Natural killer cell (primary cell): ENCODE measurements at regions not wholly inside any gene's neighbourhood (a gene's known extent, or its start where the extent isn't known, plus 50 kb on each side); places are given as distances from the start of the nearest gene placed in this dataset.

Experiments
- ATAC-seq, 3 donors: fragments of 150-1000 bp in 2 of 3; fragments of 200-7000 bp in 1 of 3; cut with Tn5 transposase; 1 replicate in 1 of 3; 2 replicates in 2 of 3; pipeline ENCODE4 v1.10.0; 2021; ENCODE audit warnings: mild to moderate bottlenecking in 2 of 3, moderate library complexity in 2 of 3
- DNase-seq, 2 donors: peaks; one replicate each; pipeline versions ENCODE4 v3.0.0 to v3.0.0-alpha.2; 2013 to 2021; ENCODE audit warnings: mixed read lengths in 1 of 2
- H3K27ac ChIP-seq: one replicate; pipeline ENCODE4 v1.5.1; 2013; ENCODE audit warnings: mild to moderate bottlenecking, low read length
- H3K27me3 ChIP-seq: one replicate; pipeline ENCODE4 v1.6.1; 2013; ENCODE audit warnings: low read length; ENCODE audit not compliant: control insufficient read depth, insufficient read depth
- H3K36me3 ChIP-seq: one replicate; pipeline ENCODE4 v1.6.1; 2013; ENCODE audit warnings: low read length; ENCODE audit not compliant: control insufficient read depth, insufficient read depth
- H3K4me1 ChIP-seq: one replicate; pipeline ENCODE4 v1.6.1; 2013; ENCODE audit warnings: low read length; ENCODE audit not compliant: control insufficient read depth, insufficient read depth
- H3K4me3 ChIP-seq: one replicate; pipeline ENCODE4 v1.5.1; 2013; ENCODE audit warnings: low read length
- H3K9me3 ChIP-seq: one replicate; pipeline ENCODE4 v1.6.1; 2013; ENCODE audit warnings: low read length; ENCODE audit not compliant: control insufficient read depth, insufficient read depth
- H3K27ac Mint-ChIP-seq, 2 donors: one replicate each; pipeline ENCODE4 v1.8.0; 2022; ENCODE audit warnings: mild to moderate bottlenecking in 2 of 2, mixed read lengths in 2 of 2, moderate library complexity in 1 of 2
- H3K27me3 Mint-ChIP-seq, 2 donors: one replicate each; pipeline ENCODE4 v1.8.0; 2022; ENCODE audit warnings: low read depth in 2 of 2, mixed read lengths in 2 of 2
- H3K36me3 Mint-ChIP-seq: one replicate; pipeline ENCODE4 v1.8.0; 2022; ENCODE audit warnings: mixed read lengths
- H3K4me1 Mint-ChIP-seq, 2 donors: one replicate each; pipeline ENCODE4 v1.8.0; 2022; ENCODE audit warnings: mixed read lengths in 2 of 2
- H3K4me3 Mint-ChIP-seq: one replicate; pipeline ENCODE4 v1.8.0; 2022; ENCODE audit warnings: mild to moderate bottlenecking, moderate library complexity, mixed read lengths
- H3K9me3 Mint-ChIP-seq, 2 donors: one replicate each; pipeline ENCODE4 v1.8.0; 2022; ENCODE audit warnings: mixed read lengths in 2 of 2
- CTCF ChIP-seq: fragments of 200-600 bp; IDR thresholded peaks from one replicate; pipeline ENCODE4 v1.8.0; 2022; ENCODE audit warnings: antibody characterized with exemption
- WGBS: methylation state at CpG from one replicate; pipeline ENCODE4 v1.1.7; 2013; ENCODE audit warnings: missing lambda C conversion rate; ENCODE audit not compliant: insufficient coverage; 5-methylcytosine and 5-hydroxymethylcytosine counted together
- intact Hi-C: fragments of 100-400 bp; cut with micrococcal nuclease; formaldehyde crosslinking; loops from one replicate; pipeline ENCODE4 v1.14.2; 2022

GRCh38 chr1:199138061-199138460, 499.2 kb downstream of the PTPRC start:
- intact Hi-C loops: no loop called here
- H3K27me3 ChIP-seq: no peaks in the 10 kb centered on the region
- no peaks in the 10 kb centered on the region for H3K9me3 ChIP-seq
- Mint-ChIP-seq H3K27me3 (peaks cover 0 to 3% of the 10 kb centered on the region in 2 donors), H3K4me1 (peaks cover 0 to 20% of the 10 kb centered on the region in 2 donors), H3K4me3 (no peak overlapping the region), H3K27ac (no peak overlapping the region), H3K36me3 (no peaks in the 10 kb centered on the region), H3K9me3 (no peaks in the 10 kb centered on the region)
- TF ChIP-seq CTCF: no peak
- no peak overlapping the region for H3K4me3 ChIP-seq
- H3K4me1 ChIP-seq: no peaks in the 10 kb centered on the region
- no peaks in the 10 kb centered on the region for H3K36me3 ChIP-seq
- no peak overlapping the region for H3K27ac ChIP-seq
- no peak for ATAC-seq
- 100% methylated on average over 1 of the region's 1 CpG for WGBS
- DNase-seq: no peak

- 93% methylated on average over 2 of the region's 2 CpGs for WGBS
- no peaks in the 10 kb centered on the region for H3K4me1 ChIP-seq
- H3K4me3 ChIP-seq: no peak overlapping the region
- intact Hi-C loops: no loop called here
- no peak for TF ChIP-seq CTCF
- Mint-ChIP-seq H3K4me3 (no peak overlapping the region), H3K27me3 (peaks cover 0 to 15% of the 10 kb centered on the region in 2 donors), H3K4me1 (no peaks in the 10 kb centered on the region), H3K9me3 (no peaks in the 10 kb centered on the region), H3K27ac (no peak overlapping the region), H3K36me3 (peaks cover 4% of the 10 kb centered on the region)
- H3K27me3 ChIP-seq: no peaks in the 10 kb centered on the region
- H3K9me3 ChIP-seq: no peaks in the 10 kb centered on the region
- ATAC-seq (no peak), DNase-seq (no peak)
- H3K36me3 ChIP-seq: no peaks in the 10 kb centered on the region
- H3K27ac ChIP-seq: no peak overlapping the region
Measured at GRCh38 chr1:199149591-199149990, 510.8 kb downstream of the PTPRC start.

GRCh38 chr1:199150756-199151155, 511.9 kb downstream of the PTPRC start:
- no CpG with 5 or more reads among the region's 1 CpG for WGBS
- H3K27ac ChIP-seq: no peak overlapping the region

More at GRCh38 chr1:199150756-199151155, 511.9 kb downstream of the PTPRC start:
- intact Hi-C loops: no loop called here
- H3K4me1 Mint-ChIP-seq: peaks cover 0 to 5% of the 10 kb centered on the region in 2 donors
- no peak for DNase-seq
- Histone ChIP-seq H3K9me3 (no peaks in the 10 kb centered on the region), H3K27me3 (no peaks in the 10 kb centered on the region), H3K4me1 (no peaks in the 10 kb centered on the region), H3K4me3 (no peak overlapping the region), H3K36me3 (no peaks in the 10 kb centered on the region)
- no peak for TF ChIP-seq CTCF
- no peak for ATAC-seq
- no peak overlapping the region for H3K4me3 Mint-ChIP-seq
- no peak overlapping the region for H3K27ac Mint-ChIP-seq
- H3K27me3 Mint-ChIP-seq: peaks cover 0 to 13% of the 10 kb centered on the region in 2 donors
- peaks cover 4% of the 10 kb centered on the region for H3K36me3 Mint-ChIP-seq
- H3K9me3 Mint-ChIP-seq: no peaks in the 10 kb centered on the region
